ENCODE measurements at regions not wholly inside any gene's neighbourhood (a gene's known extent, or its start where the extent isn't known, plus 50 kb on each side); places are given as distances from the start of the nearest gene placed in this dataset.
A peak's percentile ranks its signal among the peaks of the same experiment; 100 is the strongest.
"Not testable (repeated sequence)": the region's sequence is repeated elsewhere in the genome, so short reads cannot be mapped to it uniquely, and the experiment has no call there.

DNA sequence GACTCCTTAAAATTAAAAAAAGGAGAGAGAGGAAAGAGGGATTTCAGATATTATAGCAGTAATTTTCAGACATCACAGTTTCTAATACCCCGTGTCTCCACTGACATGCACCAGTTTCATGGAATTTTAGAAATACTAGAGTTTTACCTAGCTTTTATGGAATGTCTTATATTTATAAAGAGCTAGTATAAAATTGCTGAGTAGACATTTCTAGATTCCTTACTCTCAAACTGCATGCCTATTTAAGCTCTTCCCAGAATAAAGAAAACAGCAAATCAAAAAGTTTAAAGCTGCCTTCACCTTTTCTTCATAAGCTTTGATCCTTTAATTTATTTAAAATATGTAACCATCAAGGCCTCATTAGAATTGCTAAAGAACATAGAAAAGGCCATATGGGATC, 247.4 kb upstream of the IL12A start:
- DNase-seq, result no peak

DNA sequence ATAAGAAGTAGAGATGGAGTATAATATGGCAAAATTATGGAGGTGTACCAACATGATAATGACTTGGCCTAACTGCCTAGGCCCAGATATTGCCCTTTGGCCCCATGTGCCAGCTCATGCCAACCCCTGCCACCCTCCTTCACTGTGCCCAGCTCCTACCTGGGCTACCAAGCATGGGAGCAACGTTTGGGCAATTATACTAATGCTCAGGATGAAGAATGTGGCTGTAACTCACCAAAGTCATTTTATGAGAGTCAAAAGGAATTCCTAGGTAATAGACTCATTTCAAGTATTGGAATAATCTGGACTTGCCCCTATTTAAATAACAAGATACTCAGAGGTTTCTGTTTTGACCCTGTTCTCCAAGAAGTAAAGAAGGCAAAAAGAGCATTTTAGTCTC, 240.2 kb upstream of the IL12A start:
- DNase-seq, result peak; percentile 21

DNA sequence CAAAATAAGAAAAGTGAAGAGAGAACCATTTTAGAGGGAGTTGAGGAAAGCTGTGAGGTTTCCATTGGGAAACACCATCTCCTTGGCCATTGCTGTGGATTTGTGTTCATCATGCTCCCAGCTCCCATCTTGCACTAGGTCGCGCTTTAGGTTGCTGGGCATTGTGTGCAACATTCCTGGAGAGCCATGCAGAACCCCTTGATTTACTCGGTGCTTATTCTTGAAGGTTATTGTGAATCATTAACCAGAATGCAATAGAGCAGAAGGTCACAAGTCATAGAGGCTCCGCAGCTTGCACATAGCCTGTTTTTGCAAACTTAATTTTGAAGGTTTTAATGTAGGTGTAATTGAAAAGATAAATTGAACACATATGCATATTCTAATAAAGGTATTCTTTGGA, 239.2 kb upstream of the IL12A start:
- peak; percentile 88 for DNase-seq

DNA sequence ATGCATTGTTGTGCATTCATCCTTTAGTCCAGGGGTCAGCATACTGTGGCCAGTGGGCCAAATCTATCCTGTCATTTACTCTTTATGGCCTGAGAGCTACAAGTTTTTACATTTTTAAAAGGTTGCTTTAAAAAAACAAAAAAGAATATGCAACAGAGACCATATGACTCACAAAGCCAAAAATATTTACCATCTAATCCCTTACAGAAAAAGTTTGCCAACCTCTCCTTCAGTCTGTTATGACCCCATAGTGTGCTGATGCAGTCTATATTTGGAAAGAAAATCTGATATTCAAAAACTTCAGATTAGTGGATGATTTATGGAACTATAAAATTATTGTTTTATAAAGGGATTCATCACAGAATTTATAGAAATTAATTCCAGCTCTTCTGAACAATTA, 237.5 kb upstream of the IL12A start:
- DNase-seq, result no peak

DNA sequence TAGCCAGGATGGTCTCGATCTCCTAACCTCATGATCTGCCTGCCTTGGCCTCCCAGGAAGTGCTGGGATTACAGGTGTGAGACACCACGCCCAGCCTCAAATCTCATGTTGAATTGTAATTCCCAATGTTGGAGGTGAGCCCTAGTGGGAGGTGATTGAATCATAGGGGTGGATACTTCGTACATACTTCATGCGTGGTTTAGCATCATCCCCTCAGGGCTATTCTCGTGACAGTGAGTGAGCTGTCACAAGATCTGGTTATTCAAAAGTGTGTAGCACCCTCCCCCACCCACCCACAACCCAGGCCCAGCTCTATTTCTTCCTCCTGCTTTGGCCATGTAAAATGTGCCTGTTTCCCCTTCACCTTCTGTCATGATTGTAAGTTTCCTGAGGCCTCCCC, 236.9 kb upstream of the IL12A start:
- DNase-seq, result no peak

DNA sequence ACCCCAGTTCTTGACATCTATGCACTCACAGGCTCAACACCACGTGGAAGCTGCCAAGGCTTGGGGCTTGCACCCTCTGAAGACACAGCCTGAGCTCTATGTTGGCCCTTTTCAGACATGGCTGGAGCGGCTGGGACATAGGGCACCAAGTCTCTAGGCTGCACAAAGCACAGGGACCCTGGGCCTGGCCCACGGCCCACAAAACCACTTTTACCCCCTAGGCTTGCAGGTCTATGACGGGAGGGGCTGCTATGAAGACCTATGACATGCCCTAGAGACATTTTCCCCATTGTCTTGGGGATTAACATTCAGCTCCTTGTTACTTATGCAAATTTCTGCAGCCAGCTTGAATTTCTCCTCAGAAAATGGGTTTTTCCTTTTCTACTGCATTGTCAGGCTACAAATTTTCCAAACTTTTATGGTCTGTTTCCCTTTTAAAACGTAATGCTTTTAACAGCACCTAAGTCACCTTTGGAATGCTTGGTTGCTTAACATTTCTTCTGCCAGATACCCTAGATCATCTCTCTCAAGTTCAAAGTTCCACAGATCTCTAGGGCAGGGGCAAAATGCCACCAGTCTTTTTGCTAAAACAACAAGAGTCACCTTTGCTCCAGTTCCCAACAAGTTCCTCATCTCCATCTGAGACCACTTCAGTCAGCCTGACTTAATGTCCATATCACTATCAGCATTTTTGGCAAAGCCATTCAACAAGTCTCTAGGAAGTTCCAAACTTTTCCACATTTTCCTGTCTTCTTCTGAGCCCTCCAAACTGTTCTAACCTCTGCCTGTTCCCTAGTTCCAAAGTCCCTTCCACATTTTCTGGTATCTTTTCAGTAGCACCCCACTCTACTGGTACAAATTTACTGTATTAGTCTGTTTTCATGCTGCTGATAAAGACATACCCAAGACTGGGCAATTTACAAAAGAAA, 232.1 kb upstream of the IL12A start:
- DNase-seq, result not testable (repeated sequence)

DNA sequence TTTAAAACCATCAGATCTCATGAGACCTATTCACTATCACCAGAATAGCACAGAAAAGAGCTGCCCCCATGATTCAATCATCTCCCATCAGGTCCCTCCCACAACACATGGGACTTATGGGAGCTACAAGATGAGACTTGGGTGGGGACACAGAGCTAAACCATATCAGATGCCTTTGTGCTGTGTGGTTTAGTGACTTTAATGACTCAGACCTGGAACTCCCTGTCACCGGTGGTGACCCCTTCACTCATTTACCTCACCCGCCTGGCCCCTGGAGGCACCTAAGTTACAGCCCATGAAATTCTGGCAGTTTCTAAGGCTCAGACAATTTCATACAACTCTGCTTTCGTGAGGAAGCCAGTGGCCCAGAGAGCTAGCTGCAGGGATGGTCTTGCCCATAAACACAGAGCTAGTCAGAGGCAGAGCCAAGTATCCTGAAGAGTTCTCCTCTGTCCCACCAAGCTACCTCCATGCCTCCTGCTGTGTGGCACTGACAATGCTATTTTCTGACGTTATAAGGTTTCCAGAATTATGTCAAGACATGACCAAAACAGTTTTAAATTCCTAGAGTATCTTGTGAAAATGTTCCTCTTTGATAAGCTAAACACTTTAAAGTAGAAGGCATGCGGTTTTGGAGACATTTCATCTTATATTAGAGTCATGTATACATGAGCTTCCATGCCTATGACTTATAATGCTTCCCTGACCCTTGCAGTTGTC, 231.1 kb upstream of the IL12A start:
- DNase-seq, result no peak

DNA sequence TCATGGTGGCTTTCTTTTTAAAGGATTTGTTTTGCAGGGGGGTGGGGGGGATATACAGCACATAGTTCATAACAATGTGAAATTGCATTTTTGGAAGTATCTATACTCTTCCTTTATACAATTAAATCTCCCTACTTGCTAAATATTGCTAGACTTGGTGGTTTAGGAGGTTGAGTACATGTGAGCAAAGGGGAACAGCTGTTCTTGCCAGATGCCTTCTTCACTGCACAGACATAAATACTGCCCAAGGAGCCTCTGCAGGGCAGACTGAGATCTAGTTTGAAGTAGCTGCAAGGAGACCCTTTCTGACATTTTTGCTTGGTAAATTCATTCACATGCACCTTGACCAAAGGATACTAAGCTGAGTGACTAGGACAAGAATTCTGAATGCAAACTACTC, 228.6 kb upstream of the IL12A start:
- DNase-seq, result no peak

DNA sequence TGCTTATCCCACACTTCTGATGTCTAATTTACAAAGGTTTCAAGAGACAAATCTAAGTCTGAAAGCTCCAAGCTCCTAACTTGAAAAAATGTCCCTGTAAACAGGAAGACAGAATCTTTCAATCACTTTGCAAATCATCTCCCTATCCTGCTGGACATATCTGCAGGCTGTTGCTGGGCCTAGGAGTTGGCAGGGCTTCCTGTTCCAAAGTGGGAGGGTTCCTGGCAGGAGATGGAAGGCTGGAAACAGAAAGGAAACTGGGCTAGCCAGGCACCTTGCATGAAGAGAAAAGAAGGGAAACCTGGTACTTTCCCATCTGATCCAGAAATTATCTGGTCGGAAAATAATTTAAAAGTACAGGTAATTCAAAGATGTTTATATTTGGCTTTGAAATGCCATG, 227.3 kb upstream of the IL12A start:
- DNase-seq, result peak; percentile 68

DNA sequence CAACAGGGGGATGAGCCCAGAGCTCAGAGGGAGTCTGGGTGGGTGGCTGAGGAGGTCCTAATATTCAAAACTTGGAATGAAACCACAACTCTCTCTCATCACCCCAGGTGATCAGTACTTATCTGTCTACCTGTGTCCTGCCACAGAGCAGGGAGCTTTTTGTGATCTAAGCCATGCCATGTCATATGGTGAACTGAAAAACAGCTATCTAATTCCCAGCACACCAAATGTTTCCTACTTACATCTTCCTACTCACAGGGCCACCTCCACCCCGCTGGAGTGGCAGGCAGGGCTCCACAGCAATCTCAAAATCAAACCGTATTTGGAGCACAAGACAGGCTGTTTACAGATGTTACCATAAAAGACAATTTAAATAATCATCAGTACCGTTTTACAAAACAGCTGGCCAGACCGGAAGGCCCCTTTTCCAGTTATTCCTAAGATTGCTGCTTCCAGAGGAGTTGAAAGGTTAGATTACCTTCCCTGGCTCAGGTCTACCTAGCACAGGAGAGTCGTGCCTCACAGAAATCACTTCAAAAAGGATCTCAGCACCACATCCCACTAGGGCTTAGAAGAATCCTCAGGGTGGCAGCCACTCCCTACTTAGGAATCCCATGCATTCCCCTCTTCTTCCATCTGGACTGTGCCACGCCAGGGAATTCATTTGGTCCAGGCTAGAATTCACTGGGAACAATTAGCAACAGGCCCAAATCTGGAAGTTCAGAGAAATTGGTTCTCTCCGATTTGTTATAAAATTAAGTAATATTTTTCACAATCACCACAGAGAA, 226.6 kb upstream of the IL12A start:
- DNase-seq, result no peak

DNA sequence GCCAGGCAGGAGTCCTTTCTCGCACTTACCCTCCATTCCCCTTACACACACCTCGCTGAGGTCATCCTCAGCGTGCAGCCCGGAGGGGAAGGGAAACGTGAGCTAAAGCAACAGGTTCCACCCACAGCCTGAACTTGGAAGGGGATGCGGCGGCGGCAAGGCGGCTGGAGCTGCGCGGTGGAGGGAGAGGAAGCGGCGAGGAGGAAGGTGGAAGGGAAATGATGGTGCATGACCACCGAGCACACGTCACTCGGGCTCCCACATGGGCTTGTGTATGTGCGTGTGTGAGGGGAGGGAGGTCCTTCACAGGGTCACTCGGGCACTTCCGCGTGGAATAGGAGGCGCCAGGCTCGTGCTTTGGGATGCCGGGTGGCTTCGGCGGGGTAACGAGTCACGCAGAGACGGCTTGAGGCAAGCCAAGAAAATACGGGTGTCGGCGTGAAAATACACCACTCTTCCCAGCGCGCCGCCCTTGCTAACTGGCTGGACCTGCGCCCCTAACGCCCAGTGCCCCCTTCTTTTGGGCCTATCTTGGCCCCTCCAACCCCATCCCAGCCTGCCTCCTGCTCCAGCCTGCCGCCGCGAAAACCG, 225.5 kb upstream of the IL12A start:
- peak; percentile 92 for DNase-seq

DNA sequence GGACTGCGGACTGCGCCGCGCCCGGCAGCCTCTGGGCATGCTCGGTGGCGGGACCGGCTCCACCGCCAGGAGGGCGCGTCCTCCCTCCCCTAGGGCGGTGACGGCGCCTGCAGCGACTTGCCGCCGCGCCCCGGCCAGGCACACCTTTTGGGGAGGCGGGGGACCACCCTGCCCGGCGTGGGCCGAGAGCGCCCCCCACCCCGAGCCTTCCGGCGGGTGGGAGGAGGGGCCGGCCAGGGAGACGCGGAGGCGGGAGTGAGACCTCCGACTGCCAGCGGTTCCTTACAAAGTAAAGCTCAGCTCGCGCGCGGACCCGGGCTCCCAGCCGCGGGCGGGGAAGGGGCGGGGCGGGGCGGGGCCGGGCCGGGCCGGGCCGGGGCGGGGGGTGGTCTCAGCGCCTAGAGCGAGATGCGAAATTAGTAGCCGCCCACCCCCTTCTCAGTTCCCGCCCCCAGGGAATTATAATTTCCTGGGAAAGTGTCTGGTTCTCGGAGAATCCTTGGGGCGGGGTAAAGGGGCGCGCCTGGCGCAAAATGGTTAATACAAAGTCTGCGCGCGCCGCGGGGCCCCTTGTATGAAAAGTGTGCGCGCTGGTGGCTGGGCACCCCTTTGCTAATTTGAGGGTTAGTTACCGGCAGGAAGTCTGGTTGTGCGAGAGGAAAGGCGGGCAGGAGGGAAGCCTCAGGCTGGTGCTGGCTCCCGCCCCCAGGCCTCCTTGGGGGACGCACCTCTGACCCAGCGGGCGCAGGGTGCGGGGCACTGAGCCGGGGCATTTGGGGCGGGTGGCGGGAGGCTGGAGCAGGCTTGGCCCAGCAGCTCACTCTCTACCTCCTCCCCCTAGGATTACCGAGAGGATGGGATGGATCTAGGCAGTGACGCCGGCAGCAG, 224.8 kb upstream of the IL12A start:
- peak; percentile 88 for DNase-seq

DNA sequence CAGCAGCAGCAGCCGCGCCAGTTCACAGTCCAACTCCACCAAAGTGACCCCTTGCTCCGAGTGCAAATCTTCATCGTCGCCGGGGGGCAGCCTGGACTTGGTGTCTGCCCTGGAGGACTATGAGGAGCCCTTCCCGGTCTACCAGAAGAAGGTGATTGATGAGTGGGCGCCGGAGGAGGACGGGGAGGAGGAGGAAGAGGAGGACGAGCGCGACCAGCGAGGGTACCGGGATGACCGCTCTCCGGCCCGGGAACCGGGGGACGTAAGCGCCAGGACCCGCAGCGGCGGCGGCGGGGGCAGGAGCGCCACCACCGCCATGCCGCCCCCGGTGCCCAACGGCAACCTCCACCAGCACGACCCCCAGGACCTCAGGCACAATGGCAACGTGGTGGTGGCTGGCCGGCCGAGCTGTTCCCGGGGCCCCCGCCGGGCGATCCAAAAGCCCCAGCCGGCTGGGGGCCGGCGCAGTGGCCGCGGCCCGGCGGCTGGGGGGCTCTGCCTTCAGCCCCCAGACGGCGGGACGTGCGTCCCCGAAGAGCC, 224.1 kb upstream of the IL12A start:
- no peak for DNase-seq

DNA sequence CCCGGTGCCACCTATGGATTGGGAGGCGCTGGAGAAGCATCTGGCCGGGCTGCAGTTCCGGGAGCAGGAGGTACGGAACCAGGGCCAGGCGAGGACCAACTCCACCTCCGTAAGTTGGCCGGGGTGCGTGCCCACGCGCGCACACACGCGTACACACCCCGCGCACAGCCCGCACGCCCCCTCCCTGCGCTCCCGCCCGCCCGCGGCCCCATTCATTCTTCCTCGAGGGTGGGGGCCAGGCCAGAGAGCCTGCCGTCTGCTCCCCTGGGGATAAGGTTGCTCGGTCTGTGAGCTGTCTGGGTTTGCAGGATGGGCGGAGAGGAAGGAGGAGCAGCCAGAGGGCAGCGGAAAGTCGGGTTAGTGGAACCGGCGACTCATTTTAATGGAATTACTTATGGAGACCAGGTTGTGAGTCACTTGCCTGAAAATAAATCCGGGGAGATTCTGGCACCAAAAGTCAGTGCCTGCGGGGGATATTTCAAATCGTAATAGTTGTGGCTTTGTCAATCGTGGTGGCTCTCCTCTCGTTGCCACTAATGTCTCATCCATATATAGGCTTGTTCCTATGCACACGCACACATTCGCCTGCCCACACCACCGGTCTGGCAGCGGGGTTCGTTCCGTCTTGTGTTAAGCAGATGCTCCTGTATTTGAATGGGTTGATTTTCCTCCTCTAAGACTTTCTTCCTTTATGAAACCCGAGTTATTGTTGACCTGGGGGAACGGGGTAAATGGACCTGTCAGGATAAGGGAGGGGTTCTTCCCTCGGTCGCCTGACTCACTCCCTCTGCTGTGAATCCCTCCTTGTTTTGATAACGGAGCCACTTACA, 223.4 kb upstream of the IL12A start:
- DNase-seq, result peak; percentile 94

DNA sequence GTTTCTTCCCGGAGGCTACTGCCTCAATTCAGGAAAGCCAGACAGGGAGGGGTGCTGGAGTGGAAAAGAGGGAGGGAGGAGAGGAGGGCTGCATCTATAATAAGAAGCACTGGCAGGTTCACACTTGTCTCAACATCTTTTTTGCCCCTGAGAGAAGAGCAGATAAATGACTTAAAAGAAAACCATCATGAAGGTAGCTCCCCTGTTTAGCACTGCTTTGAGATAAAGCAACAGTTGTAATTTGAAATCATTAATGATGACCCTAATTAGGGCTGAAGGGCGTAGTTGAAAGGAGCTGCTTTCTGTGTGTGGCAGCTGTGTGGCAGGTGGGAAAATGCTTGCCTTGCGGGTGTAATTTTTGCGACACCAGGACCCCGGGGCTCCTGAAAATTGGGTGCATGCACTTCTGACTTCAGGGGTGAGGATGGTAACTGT, 222.8 kb upstream of the IL12A start:
- DNase-seq, result no peak

DNA sequence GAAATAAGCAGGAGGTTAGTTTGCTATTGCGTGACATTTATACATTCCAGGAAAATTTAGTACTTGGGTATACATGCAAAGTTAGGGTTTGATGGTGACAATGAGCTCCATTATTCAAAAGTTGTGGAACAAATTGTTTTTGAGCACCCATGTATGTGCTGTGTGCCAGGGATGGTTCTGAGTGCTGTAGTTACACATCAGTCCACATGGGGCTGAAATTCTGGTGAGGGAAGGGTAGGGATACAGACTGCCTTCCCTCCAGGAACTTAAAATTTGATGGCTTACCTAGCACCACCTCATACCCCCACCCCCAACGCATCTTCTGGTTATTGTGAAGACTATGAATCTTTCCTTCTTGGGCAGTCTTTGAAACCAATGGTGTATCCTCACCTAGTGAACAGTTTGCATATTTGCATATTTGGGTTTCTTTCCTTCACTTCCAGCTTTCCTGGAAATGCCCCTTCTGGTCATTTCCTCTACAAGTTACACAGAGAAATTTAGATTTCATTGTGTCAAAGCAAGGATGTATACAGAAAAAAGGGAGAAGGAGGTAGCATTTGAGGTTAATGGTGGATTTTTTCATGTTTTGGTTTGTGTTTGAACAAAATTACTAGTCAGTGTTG, 222.0 kb upstream of the IL12A start:
- peak; percentile 55 for DNase-seq

DNA sequence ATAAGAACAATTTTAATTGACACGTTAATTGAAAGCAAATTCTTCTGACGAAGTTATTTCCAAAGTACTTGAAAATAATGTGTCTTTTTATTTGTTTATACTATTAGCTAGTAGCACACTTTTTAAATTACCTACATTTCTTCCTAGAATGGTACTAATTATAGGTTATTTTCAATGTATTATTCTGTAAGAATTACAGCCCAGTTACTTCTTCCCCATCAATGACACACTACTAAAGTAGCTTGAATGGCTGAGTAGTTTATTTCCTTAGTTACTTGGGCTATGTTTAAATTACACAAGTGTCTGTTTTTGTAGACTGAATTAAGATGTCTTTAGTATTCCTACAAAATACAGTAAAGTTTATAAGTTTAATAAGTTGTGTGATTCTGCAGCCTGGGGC, 217.6 kb upstream of the IL12A start:
- no peak for DNase-seq

DNA sequence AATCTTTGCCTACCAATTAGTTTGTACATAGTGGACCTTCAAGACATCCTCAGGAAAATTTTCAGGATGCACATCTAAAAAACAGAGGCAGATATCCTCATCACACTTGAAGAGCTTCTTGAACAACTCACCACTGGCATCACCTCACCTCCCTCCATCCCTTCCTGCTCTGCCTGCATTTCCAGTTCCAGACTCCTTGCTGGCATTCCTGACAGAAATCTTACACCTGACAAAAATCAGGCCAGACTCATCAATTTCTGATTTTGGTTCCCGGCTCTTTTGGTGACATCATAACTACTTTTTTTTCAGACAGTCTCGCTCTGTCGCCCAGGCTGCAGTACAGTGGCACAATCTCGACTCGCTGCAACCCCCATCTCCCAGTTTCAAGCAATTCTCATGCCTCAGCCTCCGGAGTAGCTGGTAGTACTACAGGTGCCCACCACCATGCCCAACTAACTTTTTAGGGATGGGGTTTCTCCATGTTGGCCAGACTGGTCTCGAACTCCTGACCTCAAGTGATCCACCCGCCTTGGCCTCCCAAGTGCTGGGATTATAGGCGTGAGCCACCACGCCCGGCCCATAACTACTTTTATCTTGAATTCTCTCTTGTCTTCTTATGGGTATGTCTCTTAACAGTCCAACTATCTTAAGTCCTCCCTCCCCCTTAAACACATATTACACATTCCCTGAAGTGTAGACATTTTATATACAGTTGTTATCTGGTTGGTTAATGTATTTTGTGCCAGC, 216.6 kb upstream of the IL12A start:
- DNase-seq, result no peak

DNA sequence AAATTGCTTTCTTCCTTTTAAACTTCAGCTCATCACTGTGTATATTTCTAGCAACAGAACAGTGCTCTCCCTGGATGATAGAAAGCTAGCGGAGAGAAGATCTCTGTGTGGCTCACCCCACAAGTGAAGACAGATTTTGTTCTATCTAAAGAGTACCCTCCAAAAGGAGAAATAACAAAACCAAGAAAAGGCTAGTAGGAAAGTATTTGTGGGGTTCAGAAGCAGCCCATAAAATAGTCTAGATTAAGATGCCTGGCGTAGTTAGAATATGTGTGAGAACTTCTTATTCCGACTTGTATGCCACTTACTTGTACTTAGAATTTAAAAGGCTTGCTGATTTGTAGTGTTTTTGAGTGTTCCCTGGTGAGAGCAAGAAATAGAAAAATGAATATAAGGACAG, 214.9 kb upstream of the IL12A start:
- DNase-seq, result no peak
